ENCODE measurements at regions not wholly inside any gene's neighbourhood (a gene's known extent, or its start where the extent isn't known, plus 50 kb on each side); places are given as distances from the start of the nearest gene placed in this dataset.

- H2BK15ac ChIP-seq (ENCODE audit: low read depth, poor library complexity, severe bottlenecking), result no peak overlapping the region
- H3K27ac ChIP-seq (ENCODE audit: low read length, poor library complexity, severe bottlenecking), result no peak overlapping the region
- no peaks in the 10 kb centered on the region for H3K79me1 ChIP-seq (replicated peaks; ENCODE audit: low read length, poor library complexity, severe bottlenecking)
- no peak overlapping the region for H3K4ac ChIP-seq (ENCODE audit: low read depth in 1 of 2, low read length in 2 of 2)
- peaks cover 3% of the 10 kb centered on the region for H3K9me3 ChIP-seq (ENCODE audit: control insufficient read depth, low read length)
- DNase-seq, result peak; percentile 18
- no peak overlapping the region for H3K4me2 ChIP-seq (ENCODE audit: low read length, poor library complexity, severe bottlenecking)
- no peaks in the 10 kb centered on the region for H3K27me3 ChIP-seq (ENCODE audit: control insufficient read depth in 1 of 2, insufficient read depth in 1 of 2, low read length in 2 of 2)
- H4K8ac ChIP-seq (ENCODE audit: low read length), result no peak overlapping the region
- H3K9ac ChIP-seq (ENCODE audit: low read length), result no peak overlapping the region
- H2BK12ac ChIP-seq (ENCODE audit: low read length in 2 of 2), result no peak overlapping the region
- peak overlapping the region; percentile 49 for H2AFZ ChIP-seq (ENCODE audit: low read depth, low read length)
- no peaks in the 10 kb centered on the region for H3K4me1 ChIP-seq (ENCODE audit: control insufficient read depth, insufficient read depth, low read depth, low read length)
- H4K91ac ChIP-seq (ENCODE audit: low read length), result no peak overlapping the region
- no peak overlapping the region for H2BK5ac ChIP-seq (ENCODE audit: low read depth, low read length, poor library complexity, severe bottlenecking)
- H3K4me3 ChIP-seq (ENCODE audit: insufficient read depth in 1 of 2, low read depth in 1 of 2, low read length in 2 of 2), result no peak overlapping the region
- H2AK5ac ChIP-seq (ENCODE audit: low read length, severe bottlenecking), result no peak overlapping the region
- no peak overlapping the region for H2BK120ac ChIP-seq (ENCODE audit: low read depth, low read length)
- WGBS, result 73% methylated on average over 13 of the region's 13 CpGs
- H3K23ac ChIP-seq (ENCODE audit: low read length in 2 of 2), result no peak overlapping the region
- no peak overlapping the region for H3K14ac ChIP-seq (ENCODE audit: low read length in 2 of 2)
- no peak overlapping the region for H3K18ac ChIP-seq (ENCODE audit: low read depth in 1 of 2, low read length in 2 of 2)
- no peaks in the 10 kb centered on the region for H3K36me3 ChIP-seq (ENCODE audit: control insufficient read depth in 1 of 2, insufficient read depth in 2 of 2, low read depth in 1 of 2, low read length in 2 of 2)
Observed at GRCh38 chr12:60872850-60873713, 1277.3 kb downstream of the SLC16A7 start.

- no peaks in the 10 kb centered on the region for H3K79me1 ChIP-seq (replicated peaks; ENCODE audit: low read length, poor library complexity, severe bottlenecking)
- H3K4me3 ChIP-seq (ENCODE audit: insufficient read depth in 1 of 2, low read depth in 1 of 2, low read length in 2 of 2), result no peak overlapping the region
- DNase-seq, result no peak
- H3K4me1 ChIP-seq (ENCODE audit: control insufficient read depth, insufficient read depth, low read depth, low read length), result no peaks in the 10 kb centered on the region
- no peak overlapping the region for H2AFZ ChIP-seq (ENCODE audit: low read depth, low read length)
- H2AK5ac ChIP-seq (ENCODE audit: low read length, severe bottlenecking), result no peak overlapping the region
- no peak overlapping the region for H3K23ac ChIP-seq (ENCODE audit: low read length in 2 of 2)
- H2BK15ac ChIP-seq (ENCODE audit: low read depth, poor library complexity, severe bottlenecking), result no peak overlapping the region
- no peak overlapping the region for H4K8ac ChIP-seq (ENCODE audit: low read length)
- no peak overlapping the region for H3K14ac ChIP-seq (ENCODE audit: low read length in 2 of 2)
- no peak overlapping the region for H4K91ac ChIP-seq (ENCODE audit: low read length)
- no peaks in the 10 kb centered on the region for H3K36me3 ChIP-seq (ENCODE audit: control insufficient read depth in 1 of 2, insufficient read depth in 2 of 2, low read depth in 1 of 2, low read length in 2 of 2)
- H3K27me3 ChIP-seq (ENCODE audit: control insufficient read depth in 1 of 2, insufficient read depth in 1 of 2, low read length in 2 of 2), result no peaks in the 10 kb centered on the region
- no peak overlapping the region for H3K9ac ChIP-seq (ENCODE audit: low read length)
- no peak overlapping the region for H2BK12ac ChIP-seq (ENCODE audit: low read length in 2 of 2)
- no peak overlapping the region for H3K4ac ChIP-seq (ENCODE audit: low read depth in 1 of 2, low read length in 2 of 2)
- no peak overlapping the region for H2BK120ac ChIP-seq (ENCODE audit: low read depth, low read length)
- no peak overlapping the region for H3K18ac ChIP-seq (ENCODE audit: low read depth in 1 of 2, low read length in 2 of 2)
- no peak overlapping the region for H2BK5ac ChIP-seq (ENCODE audit: low read depth, low read length, poor library complexity, severe bottlenecking)
- no peak overlapping the region for H3K4me2 ChIP-seq (ENCODE audit: low read length, poor library complexity, severe bottlenecking)
- H3K9me3 ChIP-seq (ENCODE audit: control insufficient read depth, low read length), result peaks cover 7% of the 10 kb centered on the region
- no peak overlapping the region for H3K27ac ChIP-seq (ENCODE audit: low read length, poor library complexity, severe bottlenecking)
Observed at GRCh38 chr12:60874091-60874490, 1278.3 kb downstream of the SLC16A7 start.

- Histone ChIP-seq H3K14ac (ENCODE audit: low read length in 2 of 2) (no peak overlapping the region), H2BK5ac (ENCODE audit: low read depth, low read length, poor library complexity, severe bottlenecking) (no peak overlapping the region), H3K27ac (ENCODE audit: low read length, poor library complexity, severe bottlenecking) (no peak overlapping the region)
Observed at GRCh38 chr12:60920841-60921495, 1325.1 kb downstream of the SLC16A7 start.

GRCh38 chr12:60921541-60921940 is 1325.7 kb downstream of the SLC16A7 start:
- Histone ChIP-seq H3K4me3 (ENCODE audit: insufficient read depth in 1 of 2, low read depth in 1 of 2, low read length in 2 of 2) (no peak overlapping the region), H3K79me1 (replicated peaks; ENCODE audit: low read length, poor library complexity, severe bottlenecking) (no peaks in the 10 kb centered on the region), H3K4me2 (ENCODE audit: low read length, poor library complexity, severe bottlenecking) (no peak overlapping the region), H2BK120ac (ENCODE audit: low read depth, low read length) (no peak overlapping the region), H2BK12ac (ENCODE audit: low read length in 2 of 2) (no peak overlapping the region), H4K91ac (ENCODE audit: low read length) (no peak overlapping the region), H3K27me3 (ENCODE audit: control insufficient read depth in 1 of 2, insufficient read depth in 1 of 2, low read length in 2 of 2) (no peaks in the 10 kb centered on the region), H3K18ac (ENCODE audit: low read depth in 1 of 2, low read length in 2 of 2) (no peak overlapping the region), H3K27ac (ENCODE audit: low read length, poor library complexity, severe bottlenecking) (no peak overlapping the region), H3K9ac (ENCODE audit: low read length) (no peak overlapping the region), H2AK5ac (ENCODE audit: low read length, severe bottlenecking) (no peak overlapping the region), H3K14ac (ENCODE audit: low read length in 2 of 2) (no peak overlapping the region), H3K4ac (ENCODE audit: low read depth in 1 of 2, low read length in 2 of 2) (no peak overlapping the region), H3K23ac (ENCODE audit: low read length in 2 of 2) (no peak overlapping the region), H2BK15ac (ENCODE audit: low read depth, poor library complexity, severe bottlenecking) (no peak overlapping the region), H3K9me3 (ENCODE audit: control insufficient read depth, low read length) (no peaks in the 10 kb centered on the region), H4K8ac (ENCODE audit: low read length) (no peak overlapping the region), H3K36me3 (ENCODE audit: control insufficient read depth in 1 of 2, insufficient read depth in 2 of 2, low read depth in 1 of 2, low read length in 2 of 2) (no peaks in the 10 kb centered on the region), H2AFZ (ENCODE audit: low read depth, low read length) (no peak overlapping the region), H3K4me1 (ENCODE audit: control insufficient read depth, insufficient read depth, low read depth, low read length) (no peaks in the 10 kb centered on the region), H2BK5ac (ENCODE audit: low read depth, low read length, poor library complexity, severe bottlenecking) (no peak overlapping the region)
- WGBS, result 85% methylated on average over 3 of the region's 4 CpGs
- no peak for DNase-seq

More at GRCh38 chr12:60920841-60921495, 1325.1 kb downstream of the SLC16A7 start:
- Histone ChIP-seq H4K91ac (ENCODE audit: low read length) (no peak overlapping the region), H2AK5ac (ENCODE audit: low read length, severe bottlenecking) (no peak overlapping the region), H3K9me3 (ENCODE audit: control insufficient read depth, low read length) (no peaks in the 10 kb centered on the region), H3K79me1 (replicated peaks; ENCODE audit: low read length, poor library complexity, severe bottlenecking) (no peaks in the 10 kb centered on the region), H3K23ac (ENCODE audit: low read length in 2 of 2) (no peak overlapping the region), H2BK120ac (ENCODE audit: low read depth, low read length) (no peak overlapping the region), H3K4ac (ENCODE audit: low read depth in 1 of 2, low read length in 2 of 2) (no peak overlapping the region), H2BK12ac (ENCODE audit: low read length in 2 of 2) (no peak overlapping the region), H3K9ac (ENCODE audit: low read length) (no peak overlapping the region), H3K27me3 (ENCODE audit: control insufficient read depth in 1 of 2, insufficient read depth in 1 of 2, low read length in 2 of 2) (no peaks in the 10 kb centered on the region), H2AFZ (ENCODE audit: low read depth, low read length) (no peak overlapping the region), H3K4me3 (ENCODE audit: insufficient read depth in 1 of 2, low read depth in 1 of 2, low read length in 2 of 2) (no peak overlapping the region), H3K4me2 (ENCODE audit: low read length, poor library complexity, severe bottlenecking) (no peak overlapping the region), H3K18ac (ENCODE audit: low read depth in 1 of 2, low read length in 2 of 2) (no peak overlapping the region), H2BK15ac (ENCODE audit: low read depth, poor library complexity, severe bottlenecking) (no peak overlapping the region), H4K8ac (ENCODE audit: low read length) (no peak overlapping the region), H3K36me3 (ENCODE audit: control insufficient read depth in 1 of 2, insufficient read depth in 2 of 2, low read depth in 1 of 2, low read length in 2 of 2) (no peaks in the 10 kb centered on the region), H3K4me1 (ENCODE audit: control insufficient read depth, insufficient read depth, low read depth, low read length) (no peaks in the 10 kb centered on the region)
- WGBS, result 71% methylated on average over 2 of the region's 2 CpGs
- DNase-seq, result peak; percentile 37

All from mesenchymal stem cell (in vitro differentiated cells and primary cell).